Suprapubic skin (tissue), 4 donors: ENCODE measurements at regions not wholly inside any gene's neighbourhood (a gene's known extent, or its start where the extent isn't known, plus 50 kb on each side); places are given as distances from the start of the nearest gene placed in this dataset.

Experiments used
- EP300 ChIP-seq: sonication (generic); formaldehyde crosslinking; IDR thresholded peaks from one replicate; pipeline ENCODE4 v1.6.1; 2017; ENCODE audit warnings: antibody characterized with exemption
- POLR2A ChIP-seq, 2 donors: fragments of 450-650 bp; IDR thresholded peaks; one replicate each; pipeline ENCODE4 v1.6.1; 2017; ENCODE audit warnings: antibody characterized with exemption in 2 of 2, mild to moderate bottlenecking in 2 of 2, moderate library complexity in 2 of 2
- POLR2AphosphoS5 ChIP-seq, 3 donors: sonication (generic); formaldehyde crosslinking; IDR thresholded peaks; one replicate each; pipeline ENCODE4 v1.6.1; 2017; ENCODE audit warnings: antibody characterized with exemption in 3 of 3
- TF ChIP-seq, protein P1 (sequence below), 2 donors: fragments of 200-600 bp in 1 of 2; fragments of 450-650 bp in 1 of 2; sonication (generic) in 1 of 2; IDR thresholded peaks; one replicate each; pipeline ENCODE4 v1.5.1; 2016 to 2019; ENCODE audit warnings: antibody characterized with exemption in 2 of 2, mild to moderate bottlenecking in 1 of 2, moderate library complexity in 1 of 2

- TF ChIP-seq, protein P1, sequence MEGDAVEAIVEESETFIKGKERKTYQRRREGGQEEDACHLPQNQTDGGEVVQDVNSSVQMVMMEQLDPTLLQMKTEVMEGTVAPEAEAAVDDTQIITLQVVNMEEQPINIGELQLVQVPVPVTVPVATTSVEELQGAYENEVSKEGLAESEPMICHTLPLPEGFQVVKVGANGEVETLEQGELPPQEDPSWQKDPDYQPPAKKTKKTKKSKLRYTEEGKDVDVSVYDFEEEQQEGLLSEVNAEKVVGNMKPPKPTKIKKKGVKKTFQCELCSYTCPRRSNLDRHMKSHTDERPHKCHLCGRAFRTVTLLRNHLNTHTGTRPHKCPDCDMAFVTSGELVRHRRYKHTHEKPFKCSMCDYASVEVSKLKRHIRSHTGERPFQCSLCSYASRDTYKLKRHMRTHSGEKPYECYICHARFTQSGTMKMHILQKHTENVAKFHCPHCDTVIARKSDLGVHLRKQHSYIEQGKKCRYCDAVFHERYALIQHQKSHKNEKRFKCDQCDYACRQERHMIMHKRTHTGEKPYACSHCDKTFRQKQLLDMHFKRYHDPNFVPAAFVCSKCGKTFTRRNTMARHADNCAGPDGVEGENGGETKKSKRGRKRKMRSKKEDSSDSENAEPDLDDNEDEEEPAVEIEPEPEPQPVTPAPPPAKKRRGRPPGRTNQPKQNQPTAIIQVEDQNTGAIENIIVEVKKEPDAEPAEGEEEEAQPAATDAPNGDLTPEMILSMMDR (IDR thresholded peaks at IDR 0.05): no peak
- TF ChIP-seq POLR2A (IDR thresholded peaks at IDR 0.05): no peak
- TF ChIP-seq POLR2AphosphoS5 (IDR thresholded peaks at IDR 0.05): no peak
- no peak for TF ChIP-seq EP300
Measured at GRCh38 chr13:72050251-72050650, 183.2 kb upstream of the DACH1 start.
